GM12878 (cell line): ENCODE measurements at regions not wholly inside any gene's neighbourhood (a gene's known extent, or its start where the extent isn't known, plus 50 kb on each side); places are given as distances from the start of the nearest gene placed in this dataset.

ENCODE experiments used
- ATAC-seq: fragments of 200-7000 bp; cut with Tn5 transposase; 3 replicates; pipeline ENCODE4 v1.9.1; 2020; ENCODE audit warnings: mild to moderate bottlenecking, moderate library complexity
- BruUV-seq: library from RNA; stranded (reverse); fragments of 400-500 nt; replicated peaks from 2 replicates; lab custom pipeline; 2021; lab: Mats Ljungman, UMichigan
- CTCF ChIA-PET: fragments of 300-600 bp; sonication (Branson Sonifier 250); formaldehyde crosslinking; extraction: SDS; loops from one replicate; lab custom pipeline; 2021; ENCODE audit warnings: inconsistent platforms; lab: Yijun Ruan, JAX
- POLR2A ChIA-PET: fragments of 350-600 bp; formaldehyde crosslinking; extraction: SDS; loops from one replicate; lab custom pipeline; 2021; ENCODE audit warnings: inconsistent platforms; lab: Charles Lee
- RAD21 ChIA-PET: fragments of 300-600 bp; sonication (Branson Sonifier 250); formaldehyde crosslinking; loops from one replicate; lab custom pipeline; 2023; ENCODE audit warnings: antibody characterized with exemption; ENCODE audit not compliant: unreplicated experiment; lab: Charles Lee
- SMC1A ChIA-PET: fragments of 300-600 bp; sonication (Branson Sonifier 250); formaldehyde crosslinking; loops from one replicate; lab custom pipeline; 2023; ENCODE audit not compliant: unreplicated experiment, uncharacterized antibody; lab: Charles Lee
- DNase-seq: peaks from one replicate; pipeline ENCODE4 v3.0.0-alpha.2; 2011; ENCODE audit warnings: low read depth, low spot score
- FAIRE-seq: peaks from 3 replicates; lab custom pipeline; 2011; peaks lifted over from hg19 to GRCh38; lab: Jason Lieb, UNC
- H2AFZ ChIP-seq: 2 replicates; pipeline ENCODE4 v1.6.0; 2011; ENCODE audit warnings: low read depth, low read length, control low read depth; ENCODE audit not compliant: control insufficient read depth
- H3K27ac ChIP-seq: 2 replicates; pipeline ENCODE4 v1.5.1; 2011; ENCODE audit warnings: control low read depth; ENCODE audit not compliant: control insufficient read depth, insufficient read depth
- H3K27me3 ChIP-seq, 2 experiments: replicated peaks in 1 of 2; 2 replicates each; pipeline versions ENCODE4 v1.6.0 to v1.6.1; 2011; ENCODE audit warnings: low read length in 1 of 2; ENCODE audit not compliant: control insufficient read depth in 2 of 2, insufficient read depth in 2 of 2
- H3K36me3 ChIP-seq, 2 experiments: 2 replicates each; pipeline ENCODE4 v1.5.1; 2011; ENCODE audit warnings: low read length in 1 of 2; ENCODE audit not compliant: control insufficient read depth in 2 of 2, insufficient read depth in 2 of 2
- H3K4me1 ChIP-seq: 2 replicates; pipeline ENCODE4 v1.6.1; 2011; ENCODE audit warnings: mild to moderate bottlenecking, low read length, moderate library complexity, mixed read lengths; ENCODE audit not compliant: control insufficient read depth, insufficient read depth
- H3K4me2 ChIP-seq: 2 replicates; pipeline ENCODE4 v1.6.0; 2011; ENCODE audit warnings: control low read depth; ENCODE audit not compliant: control insufficient read depth, insufficient read depth
- H3K4me3 ChIP-seq: fragments of 200-600 bp; sonication (generic); 2 replicates; pipeline ENCODE4 v1.5.1; 2016
- H3K79me2 ChIP-seq: 2 replicates; pipeline ENCODE4 v1.6.0; 2011; ENCODE audit warnings: low read length; ENCODE audit not compliant: control insufficient read depth, insufficient read depth
- H3K9ac ChIP-seq: 2 replicates; pipeline ENCODE4 v1.8.0; 2011; ENCODE audit warnings: low read length, control low read depth, mixed read lengths; ENCODE audit not compliant: control insufficient read depth, insufficient read depth
- H3K9me3 ChIP-seq: replicated peaks from 3 replicates; pipeline ENCODE4 v1.5.1; 2011; ENCODE audit warnings: mild to moderate bottlenecking, low read length; ENCODE audit not compliant: control insufficient read depth, insufficient read depth
- H4K20me1 ChIP-seq: 2 replicates; pipeline ENCODE4 v1.6.0; 2011; ENCODE audit not compliant: control insufficient read depth, insufficient read depth
- EGR1 ChIP-seq, 2 experiments: IDR thresholded peaks; 1 replicate in 1 of 2; 2 replicates in 1 of 2; pipeline ENCODE4 v1.6.1; 2011 to 2012; ENCODE audit warnings: low read depth in 2 of 2, low read length in 2 of 2, borderline replicate concordance in 1 of 2, mild to moderate bottlenecking in 1 of 2, moderate library complexity in 1 of 2
- NBN ChIP-seq: fragments of 450-650 bp; IDR thresholded peaks from 2 replicates; pipeline ENCODE4 v1.6.1; 2016
- YY1 ChIP-seq: IDR thresholded peaks from 2 replicates; pipeline ENCODE4 v1.6.1; 2011; ENCODE audit warnings: low read depth, mild to moderate bottlenecking, low read length
- ZNF384 ChIP-seq: IDR thresholded peaks from 2 replicates; pipeline ENCODE4 v1.6.1; 2012; ENCODE audit warnings: low read depth, mild to moderate bottlenecking, low read length, improper control_type of control experiment, borderline replicate concordance
- WGBS: methylation state at CpG from one replicate; pipeline ENCODE4 v1.1.6; 2016; ENCODE audit warnings: low lambda C conversion rate; ENCODE audit not compliant: insufficient replicate concordance, insufficient coverage; ENCODE audit errors: missing lambda C conversion rate; 5-methylcytosine and 5-hydroxymethylcytosine counted together
- in situ Hi-C: fragments of 300-500 bp; cut with MboI; formaldehyde crosslinking; loops from 9 replicates; pipeline ENCODE4 v1.14.3; 2018; ENCODE audit warnings: mixed read lengths
- intact Hi-C: fragments of 100-400 bp; cut with micrococcal nuclease; formaldehyde crosslinking; loops from one replicate; pipeline ENCODE4 v1.14.2; 2022; ENCODE audit not compliant: unreplicated experiment
- TF ChIP-seq, protein P1 (sequence below): IDR thresholded peaks from 2 replicates; pipeline ENCODE4 v1.6.1; 2011; ENCODE audit warnings: mild to moderate bottlenecking, low read depth, low read length, moderate library complexity; ENCODE audit not compliant: insufficient replicate concordance
- TF ChIP-seq, protein P2 (sequence below): fragments of 450-650 bp; IDR thresholded peaks from 2 replicates; pipeline ENCODE4 v1.6.1; 2016; ENCODE audit warnings: mild to moderate bottlenecking

DNA sequence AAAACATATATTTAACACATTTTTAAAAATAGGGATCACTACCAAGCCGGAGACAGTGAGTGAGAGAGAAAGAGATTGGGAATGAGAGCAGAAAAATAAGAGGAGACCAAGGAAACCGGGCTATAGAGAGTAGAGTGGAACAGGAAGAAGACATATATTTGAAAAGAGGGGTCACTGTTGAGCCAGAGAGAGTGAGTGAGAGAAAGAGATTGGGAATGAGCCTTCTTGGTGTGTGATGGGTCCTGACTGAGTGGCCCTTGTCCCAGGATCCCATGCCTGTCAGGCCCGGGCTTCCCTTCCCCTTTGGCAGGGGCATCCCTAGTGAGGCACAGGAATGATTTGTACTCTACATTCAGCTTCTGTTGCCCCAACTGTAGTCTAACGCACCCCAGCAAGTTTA is 646.6 kb downstream of the NTRK3 start:
- DNase-seq: no peak
- no peaks in the 10 kb centered on the region for H3K9me3 ChIP-seq
- H3K36me3 ChIP-seq: no peaks in the 10 kb centered on the region
- no peaks in the 10 kb centered on the region for H3K4me1 ChIP-seq
- ChIA-PET RAD21 (no interaction called here), CTCF (interaction anchor here (0.7 to 1.4 kb wide), 2 partner anchors 14 to 635 kb away, joined by 3 read pairs; no protein-coding TSS in a partner anchor), SMC1A (no interaction called here), POLR2A (no interaction called here)
- no peaks in the 10 kb centered on the region for H3K27me3 ChIP-seq
- H2AFZ ChIP-seq: no peak overlapping the region
- BruUV-seq: no TSS peak
- in situ Hi-C loops: no loop called here
- no peaks in the 10 kb centered on the region for H3K79me2 ChIP-seq
- H3K9ac ChIP-seq: no peak overlapping the region
- no peak for FAIRE-seq
- no peak for ATAC-seq
- WGBS: 6% methylated on average over 4 of the region's 4 CpGs
- H3K4me3 ChIP-seq: no peak overlapping the region
- no peak overlapping the region for H3K27ac ChIP-seq
- no peaks in the 10 kb centered on the region for H4K20me1 ChIP-seq
- no peak for TF ChIP-seq ZNF384
- TF ChIP-seq NBN: no peak
- TF ChIP-seq EGR1 (IDR thresholded peaks at IDR 0.05; ENCODE audit: borderline replicate concordance in 1 of 2, low read depth in 2 of 2, low read length in 2 of 2): no peak
- TF ChIP-seq, protein P1, sequence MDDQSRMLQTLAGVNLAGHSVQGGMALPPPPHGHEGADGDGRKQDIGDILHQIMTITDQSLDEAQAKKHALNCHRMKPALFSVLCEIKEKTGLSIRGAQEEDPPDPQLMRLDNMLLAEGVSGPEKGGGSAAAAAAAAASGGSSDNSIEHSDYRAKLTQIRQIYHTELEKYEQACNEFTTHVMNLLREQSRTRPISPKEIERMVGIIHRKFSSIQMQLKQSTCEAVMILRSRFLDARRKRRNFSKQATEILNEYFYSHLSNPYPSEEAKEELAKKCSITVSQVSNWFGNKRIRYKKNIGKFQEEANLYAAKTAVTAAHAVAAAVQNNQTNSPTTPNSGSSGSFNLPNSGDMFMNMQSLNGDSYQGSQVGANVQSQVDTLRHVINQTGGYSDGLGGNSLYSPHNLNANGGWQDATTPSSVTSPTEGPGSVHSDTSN: no peak
- no peak for TF ChIP-seq YY1
- TF ChIP-seq, protein P2, sequence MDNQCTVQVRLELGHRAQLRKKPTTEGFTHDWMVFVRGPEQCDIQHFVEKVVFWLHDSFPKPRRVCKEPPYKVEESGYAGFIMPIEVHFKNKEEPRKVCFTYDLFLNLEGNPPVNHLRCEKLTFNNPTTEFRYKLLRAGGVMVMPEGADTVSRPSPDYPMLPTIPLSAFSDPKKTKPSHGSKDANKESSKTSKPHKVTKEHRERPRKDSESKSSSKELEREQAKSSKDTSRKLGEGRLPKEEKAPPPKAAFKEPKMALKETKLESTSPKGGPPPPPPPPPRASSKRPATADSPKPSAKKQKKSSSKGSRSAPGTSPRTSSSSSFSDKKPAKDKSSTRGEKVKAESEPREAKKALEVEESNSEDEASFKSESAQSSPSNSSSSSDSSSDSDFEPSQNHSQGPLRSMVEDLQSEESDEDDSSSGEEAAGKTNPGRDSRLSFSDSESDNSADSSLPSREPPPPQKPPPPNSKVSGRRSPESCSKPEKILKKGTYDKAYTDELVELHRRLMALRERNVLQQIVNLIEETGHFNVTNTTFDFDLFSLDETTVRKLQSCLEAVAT: no peak
- no peak overlapping the region for H3K4me2 ChIP-seq
- intact Hi-C loops: loop anchor here (5.0 kb wide), 1 partner anchor 1753 kb away; no protein-coding TSS in a partner anchor
